Ishikawa (cell line): ENCODE measurements at regions not wholly inside any gene's neighbourhood (a gene's known extent, or its start where the extent isn't known, plus 50 kb on each side); places are given as distances from the start of the nearest gene placed in this dataset.

Experiments
- CEBPB ChIP-seq: IDR thresholded peaks from 2 replicates; pipeline ENCODE4 v1.6.1; 2012
- CREB1 ChIP-seq: IDR thresholded peaks from 2 replicates; pipeline ENCODE4 v1.6.1; 2012; ENCODE audit warnings: low read depth
- EGR1 ChIP-seq: IDR thresholded peaks from 2 replicates; pipeline ENCODE4 v1.6.1; 2012
- EP300 ChIP-seq: IDR thresholded peaks from 2 replicates; pipeline ENCODE4 v1.6.1; 2012; ENCODE audit warnings: borderline replicate concordance
- FOXM1 ChIP-seq: IDR thresholded peaks from 2 replicates; pipeline ENCODE4 v1.6.1; 2012; ENCODE audit warnings: low read depth, borderline replicate concordance
- NFIC ChIP-seq: IDR thresholded peaks from 2 replicates; pipeline ENCODE4 v1.6.1; 2012
- RAD21 ChIP-seq: IDR thresholded peaks from 2 replicates; pipeline ENCODE4 v1.6.1; 2012; ENCODE audit warnings: low read depth
- TAF1 ChIP-seq: IDR thresholded peaks from 2 replicates; pipeline ENCODE4 v1.6.1; 2012; ENCODE audit warnings: low read depth, mild to moderate bottlenecking
- ZBTB7A ChIP-seq: IDR thresholded peaks from 2 replicates; pipeline ENCODE4 v1.6.1; 2012; ENCODE audit warnings: low read depth
- TF ChIP-seq, protein P1 (sequence below): IDR thresholded peaks from 2 replicates; pipeline ENCODE4 v1.6.1; 2012
- TF ChIP-seq, protein P2 (sequence below): IDR thresholded peaks from 2 replicates; pipeline ENCODE4 v1.6.1; 2012; ENCODE audit warnings: low read depth, mild to moderate bottlenecking

DNA sequence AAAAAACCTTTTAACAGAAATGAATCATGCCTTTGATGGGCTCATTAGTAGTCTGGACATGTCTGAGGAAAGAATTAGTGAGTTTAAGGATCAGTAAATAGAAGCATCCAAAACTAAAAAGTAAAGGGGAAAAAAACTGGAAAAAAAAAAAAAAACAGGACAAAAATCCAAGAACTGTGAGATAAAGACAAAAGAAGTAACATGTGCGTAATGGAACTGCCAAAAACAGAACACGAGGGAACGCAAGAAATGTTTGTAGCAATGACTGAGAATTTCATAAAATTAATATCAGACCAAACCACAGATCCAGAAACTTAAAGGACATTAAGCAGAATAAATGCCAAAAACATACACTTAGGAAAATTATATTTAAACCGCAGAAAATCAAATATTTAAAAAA lies 77.4 kb downstream of the MS4A13 start:
- TF ChIP-seq CEBPB: no peak
- TF ChIP-seq EP300: no peak
- no peak for TF ChIP-seq EGR1
- TF ChIP-seq, protein P1, sequence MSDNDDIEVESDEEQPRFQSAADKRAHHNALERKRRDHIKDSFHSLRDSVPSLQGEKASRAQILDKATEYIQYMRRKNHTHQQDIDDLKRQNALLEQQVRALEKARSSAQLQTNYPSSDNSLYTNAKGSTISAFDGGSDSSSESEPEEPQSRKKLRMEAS: no peak
- TF ChIP-seq, protein P2, sequence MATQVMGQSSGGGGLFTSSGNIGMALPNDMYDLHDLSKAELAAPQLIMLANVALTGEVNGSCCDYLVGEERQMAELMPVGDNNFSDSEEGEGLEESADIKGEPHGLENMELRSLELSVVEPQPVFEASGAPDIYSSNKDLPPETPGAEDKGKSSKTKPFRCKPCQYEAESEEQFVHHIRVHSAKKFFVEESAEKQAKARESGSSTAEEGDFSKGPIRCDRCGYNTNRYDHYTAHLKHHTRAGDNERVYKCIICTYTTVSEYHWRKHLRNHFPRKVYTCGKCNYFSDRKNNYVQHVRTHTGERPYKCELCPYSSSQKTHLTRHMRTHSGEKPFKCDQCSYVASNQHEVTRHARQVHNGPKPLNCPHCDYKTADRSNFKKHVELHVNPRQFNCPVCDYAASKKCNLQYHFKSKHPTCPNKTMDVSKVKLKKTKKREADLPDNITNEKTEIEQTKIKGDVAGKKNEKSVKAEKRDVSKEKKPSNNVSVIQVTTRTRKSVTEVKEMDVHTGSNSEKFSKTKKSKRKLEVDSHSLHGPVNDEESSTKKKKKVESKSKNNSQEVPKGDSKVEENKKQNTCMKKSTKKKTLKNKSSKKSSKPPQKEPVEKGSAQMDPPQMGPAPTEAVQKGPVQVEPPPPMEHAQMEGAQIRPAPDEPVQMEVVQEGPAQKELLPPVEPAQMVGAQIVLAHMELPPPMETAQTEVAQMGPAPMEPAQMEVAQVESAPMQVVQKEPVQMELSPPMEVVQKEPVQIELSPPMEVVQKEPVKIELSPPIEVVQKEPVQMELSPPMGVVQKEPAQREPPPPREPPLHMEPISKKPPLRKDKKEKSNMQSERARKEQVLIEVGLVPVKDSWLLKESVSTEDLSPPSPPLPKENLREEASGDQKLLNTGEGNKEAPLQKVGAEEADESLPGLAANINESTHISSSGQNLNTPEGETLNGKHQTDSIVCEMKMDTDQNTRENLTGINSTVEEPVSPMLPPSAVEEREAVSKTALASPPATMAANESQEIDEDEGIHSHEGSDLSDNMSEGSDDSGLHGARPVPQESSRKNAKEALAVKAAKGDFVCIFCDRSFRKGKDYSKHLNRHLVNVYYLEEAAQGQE: no peak
- no peak for TF ChIP-seq CREB1
- TF ChIP-seq FOXM1: no peak
- TF ChIP-seq NFIC: no peak
- no peak for TF ChIP-seq ZBTB7A
- TF ChIP-seq RAD21: no peak
- no peak for TF ChIP-seq TAF1
